ENCODE measurements at regions not wholly inside any gene's neighbourhood (a gene's known extent, or its start where the extent isn't known, plus 50 kb on each side); places are given as distances from the start of the nearest gene placed in this dataset.
"Not testable (repeated sequence)": the region's sequence is repeated elsewhere in the genome, so short reads cannot be mapped to it uniquely, and the experiment has no call there.

DNA sequence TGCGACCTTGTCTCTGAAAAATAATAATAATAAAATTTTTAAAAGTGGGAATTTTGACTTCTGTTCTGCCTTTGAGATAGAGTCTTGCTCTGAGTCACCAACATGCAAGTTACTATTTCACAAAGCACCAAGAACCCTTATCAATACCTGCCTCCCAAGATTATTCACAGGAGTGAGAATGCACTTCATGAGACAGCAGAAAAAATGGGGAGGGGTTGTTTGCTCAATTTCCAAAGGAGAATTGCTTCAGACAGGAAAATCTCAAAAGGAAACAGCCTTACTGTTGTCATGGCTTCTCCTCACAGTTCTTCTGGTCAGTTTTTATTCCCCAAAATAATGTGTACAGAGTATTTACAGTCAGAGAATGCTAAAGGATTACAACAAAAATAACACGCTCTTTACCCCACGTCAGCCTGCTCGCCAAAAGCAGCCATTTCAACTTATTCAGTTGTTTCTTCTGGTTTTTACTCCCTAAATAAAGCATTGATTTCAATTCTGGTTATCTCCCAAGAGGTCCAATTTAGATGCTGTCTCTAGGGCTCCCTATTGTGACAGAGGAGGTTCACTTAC lies 89.0 kb downstream of the PPCDC start:
- TF ChIP-seq, protein P1, sequence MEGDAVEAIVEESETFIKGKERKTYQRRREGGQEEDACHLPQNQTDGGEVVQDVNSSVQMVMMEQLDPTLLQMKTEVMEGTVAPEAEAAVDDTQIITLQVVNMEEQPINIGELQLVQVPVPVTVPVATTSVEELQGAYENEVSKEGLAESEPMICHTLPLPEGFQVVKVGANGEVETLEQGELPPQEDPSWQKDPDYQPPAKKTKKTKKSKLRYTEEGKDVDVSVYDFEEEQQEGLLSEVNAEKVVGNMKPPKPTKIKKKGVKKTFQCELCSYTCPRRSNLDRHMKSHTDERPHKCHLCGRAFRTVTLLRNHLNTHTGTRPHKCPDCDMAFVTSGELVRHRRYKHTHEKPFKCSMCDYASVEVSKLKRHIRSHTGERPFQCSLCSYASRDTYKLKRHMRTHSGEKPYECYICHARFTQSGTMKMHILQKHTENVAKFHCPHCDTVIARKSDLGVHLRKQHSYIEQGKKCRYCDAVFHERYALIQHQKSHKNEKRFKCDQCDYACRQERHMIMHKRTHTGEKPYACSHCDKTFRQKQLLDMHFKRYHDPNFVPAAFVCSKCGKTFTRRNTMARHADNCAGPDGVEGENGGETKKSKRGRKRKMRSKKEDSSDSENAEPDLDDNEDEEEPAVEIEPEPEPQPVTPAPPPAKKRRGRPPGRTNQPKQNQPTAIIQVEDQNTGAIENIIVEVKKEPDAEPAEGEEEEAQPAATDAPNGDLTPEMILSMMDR (IDR thresholded peaks at IDR 0.05; ENCODE audit: low read depth, low read length, missing control alignments) = no peak
- no peak for DNase-seq (ENCODE audit: low read depth)

DNA sequence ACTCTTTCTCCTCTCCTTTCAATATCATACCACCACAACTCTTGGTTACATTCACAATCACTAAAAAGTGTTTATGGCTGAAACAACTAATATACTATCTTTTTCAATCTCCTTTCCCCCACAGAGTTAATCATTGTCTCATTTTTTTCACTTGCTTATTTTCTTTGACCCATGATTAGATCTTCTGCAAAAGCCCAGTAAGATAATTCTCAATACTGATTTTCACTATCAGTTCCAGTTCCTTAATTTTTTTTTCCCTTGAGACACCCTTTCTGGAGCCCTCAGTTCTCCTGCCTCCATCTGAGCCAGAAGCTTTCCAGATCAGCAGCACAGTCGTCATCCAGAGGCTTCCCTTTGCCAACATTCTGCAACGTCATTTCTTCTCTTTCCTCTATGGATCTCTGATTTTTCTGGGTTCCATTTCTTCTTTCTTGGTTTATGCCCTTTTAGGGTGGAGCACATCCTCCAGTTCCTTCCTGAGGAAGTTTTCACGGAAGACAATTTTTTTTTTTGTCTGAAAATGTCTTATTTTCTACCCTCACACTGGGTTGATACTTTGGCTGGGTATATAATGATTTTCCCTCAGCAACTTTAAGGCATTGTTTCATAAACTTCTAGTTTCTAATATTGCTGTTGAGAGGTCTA lies 88.7 kb upstream of the C15orf39 start:
- peak; percentile 73 for DNase-seq (ENCODE audit: low read depth)
- TF ChIP-seq, protein P1 (IDR thresholded peaks at IDR 0.05; ENCODE audit: low read depth, low read length, missing control alignments) = no peak

More for the DNA sequence above, 89.0 kb downstream of the PPCDC start:
- no peak overlapping the region for H3K4me3 ChIP-seq (ENCODE audit: low read depth, low read length)

DNA sequence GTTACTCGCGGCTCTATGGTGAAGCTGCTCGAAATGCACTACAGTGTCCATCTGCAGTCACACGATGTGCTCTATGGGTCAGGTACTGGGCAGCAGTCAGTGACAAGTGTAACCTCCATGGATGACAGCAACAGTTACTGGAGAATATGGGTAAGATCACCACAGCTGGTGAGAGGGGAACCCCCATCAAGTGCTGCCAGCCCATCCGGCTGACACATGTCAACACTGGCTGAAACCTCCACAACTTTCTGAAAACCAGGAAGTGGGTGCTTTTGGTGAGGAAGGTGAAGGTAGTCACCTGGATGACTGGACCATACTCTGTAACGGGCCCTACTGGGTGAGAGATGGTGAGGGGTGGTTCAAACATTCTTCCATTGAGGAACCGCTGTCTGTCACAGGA lies 87.4 kb upstream of the C15orf39 start:
- no peak for DNase-seq (ENCODE audit: low read depth)
- H3K4me3 ChIP-seq (ENCODE audit: low read depth, low read length) = no peak overlapping the region
- TF ChIP-seq, protein P1 (IDR thresholded peaks at IDR 0.05; ENCODE audit: low read depth, low read length, missing control alignments) = no peak

More for the DNA sequence above, 88.7 kb upstream of the C15orf39 start:
- H3K4me3 ChIP-seq (ENCODE audit: low read depth, low read length) = no peak overlapping the region

DNA sequence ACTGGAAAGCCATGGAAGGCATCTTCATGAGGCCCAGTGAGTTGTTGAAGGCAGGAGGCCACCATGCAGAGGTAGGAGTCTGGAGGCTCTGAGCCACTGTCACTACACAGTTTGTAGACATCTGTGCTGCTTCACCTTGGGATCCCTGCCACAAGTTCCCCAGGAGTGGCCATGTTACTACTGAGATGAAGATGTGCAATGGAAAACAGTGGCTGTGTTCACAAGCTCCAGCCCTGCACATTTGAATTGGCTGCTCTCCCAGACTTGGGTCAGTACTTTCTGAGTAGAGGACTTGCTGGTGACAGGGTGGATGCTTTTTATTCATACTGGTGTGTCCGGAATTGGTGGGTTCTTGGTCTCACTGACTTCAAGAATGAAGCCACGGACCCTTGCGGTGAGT lies 86.9 kb upstream of the C15orf39 start:
- no peak for DNase-seq (ENCODE audit: low read depth)
- TF ChIP-seq, protein P1 (IDR thresholded peaks at IDR 0.05; ENCODE audit: low read depth, low read length, missing control alignments) = no peak
- H3K4me3 ChIP-seq (ENCODE audit: low read depth, low read length) = no peak overlapping the region

DNA sequence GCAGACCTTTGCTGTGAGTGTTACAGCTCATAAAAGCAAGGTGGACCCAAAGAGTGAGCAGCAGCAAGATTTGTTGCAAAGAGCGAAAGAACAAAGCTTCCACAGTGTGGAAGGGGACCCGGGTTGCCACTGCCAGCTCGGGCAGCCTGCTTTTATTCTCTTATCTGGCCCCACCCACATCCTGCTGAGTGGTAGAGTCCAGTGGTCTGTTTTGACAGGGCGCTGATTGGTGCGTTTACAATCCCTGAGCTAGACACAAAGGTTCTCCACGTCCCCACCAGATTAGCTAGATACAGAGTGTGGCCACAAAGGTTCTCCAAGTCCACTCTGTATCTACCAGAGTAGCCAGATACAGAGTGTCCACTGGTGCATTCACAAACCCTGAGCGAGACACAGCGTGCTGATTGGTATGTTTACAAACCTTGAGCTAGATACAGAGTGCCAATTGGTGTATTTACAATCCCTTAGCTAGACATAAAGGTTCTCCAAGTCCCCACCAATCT lies 86.2 kb upstream of the C15orf39 start:
- H3K4me3 ChIP-seq (ENCODE audit: low read depth, low read length) = not testable (repeated sequence)

DNA sequence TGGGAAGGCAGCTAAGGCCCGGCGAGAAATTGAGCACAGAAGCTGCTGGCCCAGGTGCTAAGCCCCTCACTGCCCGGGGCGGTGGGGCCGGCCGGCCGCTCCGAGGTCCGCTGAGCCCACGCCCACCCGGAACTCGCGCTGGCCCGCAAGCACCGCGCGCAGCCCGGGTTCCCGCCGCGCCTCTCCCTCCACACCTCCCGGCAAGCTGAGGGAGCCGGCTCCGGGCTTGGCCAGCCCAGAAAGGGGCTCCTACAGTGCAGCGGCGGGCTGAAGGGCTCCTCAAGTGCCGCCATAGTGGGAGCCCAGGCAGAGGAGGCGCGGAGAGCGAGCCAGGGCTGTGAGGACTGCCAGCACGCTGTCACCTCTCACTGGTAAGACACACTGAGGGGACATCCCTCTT lies 85.5 kb upstream of the C15orf39 start:
- not testable (repeated sequence) for DNase-seq (ENCODE audit: low read depth); H3K4me3 ChIP-seq (ENCODE audit: low read depth, low read length)

More for the DNA sequence above, 86.2 kb upstream of the C15orf39 start:
- DNase-seq (ENCODE audit: low read depth) = not testable (repeated sequence)

DNA sequence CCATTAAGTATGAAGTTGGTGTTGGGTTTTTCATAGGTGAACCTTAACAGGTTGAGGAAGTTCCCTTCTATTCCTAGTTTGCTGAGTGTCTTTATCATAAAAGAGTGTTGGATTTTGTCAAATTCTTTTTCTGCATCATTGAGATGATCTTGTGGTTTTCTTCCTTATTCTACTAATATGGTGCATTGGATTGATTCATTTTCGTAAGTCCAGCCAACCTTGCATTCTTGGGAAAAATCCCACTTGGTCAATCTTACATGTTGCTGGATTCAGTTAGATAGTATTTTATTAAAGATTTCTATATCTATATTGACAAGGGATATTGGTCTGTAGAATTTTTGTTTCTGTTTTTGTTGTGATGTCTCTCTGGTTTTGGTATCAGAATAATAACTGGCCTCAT lies 83.7 kb upstream of the C15orf39 start:
- DNase-seq (ENCODE audit: low read depth) = no peak
- TF ChIP-seq, protein P1 (IDR thresholded peaks at IDR 0.05; ENCODE audit: low read depth, low read length, missing control alignments) = no peak
- H3K4me3 ChIP-seq (ENCODE audit: low read depth, low read length) = no peak overlapping the region

DNA sequence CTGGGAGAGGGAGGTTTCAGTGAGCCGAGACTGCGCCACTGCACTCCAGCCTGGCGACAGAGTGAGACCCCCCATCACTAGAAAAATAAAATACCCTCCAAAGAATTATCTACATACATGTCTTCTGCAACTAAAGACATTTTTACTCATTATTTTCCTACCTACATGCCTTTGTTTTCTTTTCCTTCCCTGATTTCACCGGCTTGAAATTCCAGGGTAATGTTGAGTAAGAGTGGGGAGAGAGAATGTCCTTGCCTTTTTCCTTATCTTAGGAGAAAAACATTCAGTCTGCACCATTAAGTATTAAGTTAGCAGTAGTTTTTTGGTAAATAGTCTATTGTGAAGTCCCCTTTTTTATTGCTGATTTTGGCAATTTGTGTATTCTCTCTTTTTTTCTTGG lies 82.4 kb upstream of the C15orf39 start:
- not testable (repeated sequence) for DNase-seq (ENCODE audit: low read depth); H3K4me3 ChIP-seq (ENCODE audit: low read depth, low read length)
